ENCODE measurements at regions not wholly inside any gene's neighbourhood (a gene's known extent, or its start where the extent isn't known, plus 50 kb on each side); places are given as distances from the start of the nearest gene placed in this dataset.

- no peak for ATAC-seq
- ChIA-PET POLR2A (no interaction called here), CTCF (ENCODE audit: low intra/inter-chr PET ratio, low total read pairs) (no interaction called here)
- no peaks in the 10 kb centered on the region for H3K27me3 ChIP-seq (ENCODE audit: control insufficient read depth in 1 of 2, insufficient read depth in 2 of 2, low read length in 2 of 2)
- intact Hi-C loops (cut with micrococcal nuclease; ENCODE audit: unreplicated experiment) (no loop called here), in situ Hi-C loops (cut with HindIII; ENCODE audit: extremely low pct_ligation_motif_present, low pct_unique_long_range_greater_than_20kb) (no loop called here)
- H3K27ac ChIP-seq (ENCODE audit: extremely low read length, insufficient read depth, low read length) = no peak overlapping the region
- no peaks in the 10 kb centered on the region for H3K79me2 ChIP-seq (ENCODE audit: insufficient read depth, low read length)
- 0% methylated on average over 2 of the region's 2 CpGs for WGBS (ENCODE audit: low lambda C conversion rate)
- H3K9ac ChIP-seq (ENCODE audit: insufficient read depth, low read depth, low read length) = no peak overlapping the region
- no TSS peak for BruUV-seq (replicated peaks)
- FAIRE-seq = no peak
- no peak overlapping the region for H2AFZ ChIP-seq (ENCODE audit: low read length)
- H3K4me1 ChIP-seq (ENCODE audit: insufficient read depth, low read length) = no peaks in the 10 kb centered on the region
- no peaks in the 10 kb centered on the region for H4K20me1 ChIP-seq (ENCODE audit: insufficient read depth, low read length)
- no peak for DNase-seq (ENCODE audit: low spot score)
- no peaks in the 10 kb centered on the region; the same call in 1 of the 2 replicates for H3K9me3 ChIP-seq (ENCODE audit: low read length)
- no peak overlapping the region for H3K4me2 ChIP-seq (ENCODE audit: low read depth, low read length)
- H3K36me3 ChIP-seq (replicated peaks in 1 of 2; ENCODE audit: control insufficient read depth in 1 of 2, insufficient read depth in 2 of 2, low read length in 2 of 2) = no peaks in the 10 kb centered on the region
- H3K4me3 ChIP-seq (replicated peaks in 1 of 3; ENCODE audit: insufficient read depth in 1 of 3, low read depth in 2 of 3, low read length in 3 of 3) = no peak overlapping the region
- TF ChIP-seq TBL1XR1 (IDR thresholded peaks at IDR 0.05; ENCODE audit: borderline replicate concordance, low read length, partially characterized antibody) = no peak
- TF ChIP-seq CTCF (CRISPR knock-in tag; IDR thresholded peaks at IDR 0.05) = no peak
- TF ChIP-seq PITX1 (CRISPR knock-in tag; IDR thresholded peaks at IDR 0.05) = no peak
- no peak for TF ChIP-seq HMG20B (CRISPR knock-in tag; conservative IDR thresholded peaks at IDR 0.05)
- no peak for TF ChIP-seq PPARG (CRISPR knock-in tag; conservative IDR thresholded peaks at IDR 0.05)
- no peak for TF ChIP-seq TFE3 (CRISPR knock-in tag; IDR thresholded peaks at IDR 0.05)
- TF ChIP-seq MATR3 (CRISPR knock-in tag; IDR thresholded peaks at IDR 0.05) = no peak
- no peak for TF ChIP-seq ZNF878 (CRISPR knock-in tag; IDR thresholded peaks at IDR 0.05)
- no peak for TF ChIP-seq NAIF1 (CRISPR knock-in tag; IDR thresholded peaks at IDR 0.05; ENCODE audit: borderline replicate concordance)
- TF ChIP-seq ZFX (CRISPR knock-in tag; IDR thresholded peaks at IDR 0.05; ENCODE audit: low read depth) = no peak
- TF ChIP-seq ZNF276 (CRISPR knock-in tag; IDR thresholded peaks at IDR 0.05; ENCODE audit: low read depth) = no peak
- TF ChIP-seq STAG1 (CRISPR knock-in tag; IDR thresholded peaks at IDR 0.05) = no peak
- no peak for TF ChIP-seq ZNF512 (CRISPR knock-in tag; IDR thresholded peaks at IDR 0.05)
- no peak for TF ChIP-seq PAWR (CRISPR knock-in tag; IDR thresholded peaks at IDR 0.05; ENCODE audit: borderline replicate concordance)
- TF ChIP-seq PHB2 (IDR thresholded peaks at IDR 0.05; ENCODE audit: partially characterized antibody) = no peak
- no peak for TF ChIP-seq SP5 (CRISPR knock-in tag; IDR thresholded peaks at IDR 0.05; ENCODE audit: borderline replicate concordance, low read depth)
- TF ChIP-seq ZBTB44 (CRISPR knock-in tag; IDR thresholded peaks at IDR 0.05) = no peak
- no peak for TF ChIP-seq RELA (CRISPR knock-in tag; IDR thresholded peaks at IDR 0.05)
- TF ChIP-seq GATA4 (IDR thresholded peaks at IDR 0.05; ENCODE audit: borderline replicate concordance, low read depth) = no peak
These were observed 73.5 kb downstream of the FAM47B start for GRCh38 chrX:35016051-35016450.

Measured in HepG2 (cell line).